GM12865 (cell line): ENCODE measurements at regions not wholly inside any gene's neighbourhood (a gene's known extent, or its start where the extent isn't known, plus 50 kb on each side); places are given as distances from the start of the nearest gene placed in this dataset.

Source experiments
- DNase-seq: peaks from one replicate; pipeline ENCODE4 v3.0.0; 2010; ENCODE audit warnings: low read depth
- H3K4me3 ChIP-seq: 2 replicates; pipeline ENCODE4 v1.5.1; 2011; ENCODE audit warnings: mild to moderate bottlenecking, low read depth, low read length, control low read depth
- CTCF ChIP-seq: IDR thresholded peaks from 2 replicates; pipeline ENCODE4 v1.5.1; 2011; ENCODE audit warnings: low read length, control low read depth, low read depth, inconsistent platforms; ENCODE audit not compliant: insufficient read depth; ENCODE audit errors: missing control alignments

GRCh38 chr2:11073776-11074175 is 81.5 kb upstream of the SLC66A3 start:
- no peak for TF ChIP-seq CTCF
- H3K4me3 ChIP-seq: no peak overlapping the region
- no peak for DNase-seq

GRCh38 chr2:11074246-11074820 is 80.9 kb upstream of the SLC66A3 start:
- TF ChIP-seq CTCF: no peak
- no peak overlapping the region for H3K4me3 ChIP-seq
- no peak for DNase-seq

GRCh38 chr2:11075221-11075620 is 80.0 kb upstream of the SLC66A3 start:
- DNase-seq: no peak
- TF ChIP-seq CTCF: no peak
- no peak overlapping the region for H3K4me3 ChIP-seq

DNA sequence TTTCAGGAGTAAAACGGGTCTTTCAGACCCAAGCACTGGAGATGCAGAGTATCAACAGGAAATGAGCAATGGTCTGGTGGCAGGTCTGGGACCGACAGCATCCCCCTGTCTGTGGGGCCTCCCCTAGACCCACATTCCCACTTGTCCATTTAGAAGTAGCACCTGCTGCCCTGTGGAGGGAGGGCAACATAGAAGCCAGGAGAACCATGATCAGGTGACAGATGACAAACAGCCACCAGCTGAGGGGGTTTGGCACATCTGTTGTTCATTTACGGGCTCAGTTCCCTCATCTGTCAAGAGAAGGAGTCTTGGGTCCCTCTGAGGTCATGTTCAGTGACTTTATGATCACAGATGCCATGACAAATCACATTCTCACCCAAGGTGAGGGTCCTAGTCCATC is 77.9 kb upstream of the SLC66A3 start:
- DNase-seq: no peak
- no peak for TF ChIP-seq CTCF
- H3K4me3 ChIP-seq: no peak overlapping the region

DNA sequence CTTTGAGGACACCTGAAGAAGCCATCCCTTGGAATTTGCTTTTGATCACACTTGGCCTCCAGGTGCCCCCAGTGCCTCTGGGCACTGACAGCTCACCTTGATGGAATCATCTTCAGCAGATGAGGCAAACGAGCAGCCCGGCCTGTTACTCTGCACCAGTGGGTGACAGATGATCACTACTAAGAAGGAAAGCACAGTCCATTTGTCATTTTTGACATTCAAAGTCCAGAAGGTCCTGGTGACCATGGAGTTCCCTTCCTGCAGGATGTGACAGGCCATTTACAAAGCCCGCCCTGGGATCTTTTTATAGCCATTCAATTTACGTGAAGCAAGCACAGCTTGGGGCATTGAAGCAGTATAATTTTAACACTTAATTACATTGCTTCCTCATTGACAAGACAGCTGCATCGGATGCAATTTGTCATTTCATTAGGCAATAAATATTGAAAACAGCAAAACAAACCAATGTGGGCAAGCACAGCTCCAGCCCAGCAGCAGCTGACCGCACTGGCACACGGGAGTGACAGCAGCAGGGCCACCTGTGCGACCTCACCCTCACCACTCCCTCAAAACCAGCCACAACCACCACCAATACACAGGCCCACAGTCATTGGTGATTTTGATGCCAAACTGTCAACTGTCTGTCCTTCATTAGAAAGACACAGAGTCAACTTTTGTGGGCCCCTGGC is 76.0 kb upstream of the SLC66A3 start:
- no peak for TF ChIP-seq CTCF
- no peak for DNase-seq

GRCh38 chr2:11080253-11081115 is 74.8 kb upstream of the SLC66A3 start:
- DNase-seq: no peak
- no peak for TF ChIP-seq CTCF

More for the DNA sequence above, 76.0 kb upstream of the SLC66A3 start:
- H3K4me3 ChIP-seq: no peak overlapping the region

More at GRCh38 chr2:11080253-11081115, 74.8 kb upstream of the SLC66A3 start:
- H3K4me3 ChIP-seq: no peak overlapping the region
